ENCODE measurements at regions not wholly inside any gene's neighbourhood (a gene's known extent, or its start where the extent isn't known, plus 50 kb on each side); places are given as distances from the start of the nearest gene placed in this dataset.
"Not testable (repeated sequence)": the region's sequence is repeated elsewhere in the genome, so short reads cannot be mapped to it uniquely, and the experiment has no call there.

- peak; percentile 12 for DNase-seq (ENCODE audit: low spot score)
Observed at GRCh38 chr4:135065366-135065765, 863.8 kb upstream of the PABPC4L start.

DNA sequence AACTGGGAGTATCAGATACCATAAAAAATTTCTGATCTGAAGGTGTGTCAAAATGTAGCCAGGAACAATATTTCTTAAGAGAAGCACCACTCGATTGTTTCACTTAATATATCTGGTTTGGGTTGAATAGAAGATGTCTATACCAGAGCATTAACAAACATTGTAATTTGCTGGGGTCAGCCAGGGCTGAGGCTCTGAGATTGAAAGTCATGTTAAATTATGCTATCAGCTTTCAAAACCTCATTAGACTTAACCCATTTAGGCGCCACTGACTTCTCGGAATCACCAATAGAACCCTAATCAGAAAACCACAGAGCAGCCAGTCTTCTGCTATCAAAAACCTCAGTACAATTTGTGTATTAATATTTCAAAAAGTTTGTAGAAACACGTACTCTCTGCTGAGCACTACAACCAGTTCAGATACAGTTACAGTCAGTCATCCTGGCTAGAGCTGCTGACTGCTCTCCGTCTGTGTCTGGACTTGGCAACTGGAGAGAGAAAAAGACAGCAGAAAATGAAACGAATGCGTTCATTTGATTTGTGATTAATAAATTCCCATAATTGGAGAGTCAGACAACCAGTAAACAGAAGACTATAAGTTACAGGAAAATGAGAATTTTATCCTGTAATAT is 848.6 kb upstream of the PABPC4L start:
- DNase-seq (ENCODE audit: low spot score): peak; percentile 10

DNA sequence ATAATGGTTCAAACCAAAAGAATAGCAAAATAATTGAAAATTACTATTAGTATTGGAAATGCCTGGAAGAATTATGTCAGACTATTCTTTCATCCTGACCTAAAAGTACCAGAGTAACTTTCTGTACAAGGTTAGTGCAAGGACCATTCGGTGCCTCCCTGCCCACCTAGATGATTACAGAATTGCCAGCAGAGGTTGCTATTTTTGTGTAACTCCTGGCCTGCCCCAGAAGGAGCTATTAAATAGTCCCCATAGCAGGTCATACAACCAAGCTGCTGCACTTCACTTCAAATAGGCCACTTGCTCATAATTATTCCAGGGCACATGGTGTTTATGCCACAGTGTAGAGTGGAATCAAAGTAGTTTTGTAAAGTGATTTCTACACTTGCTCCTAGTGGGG is 831.1 kb upstream of the PABPC4L start:
- DNase-seq (ENCODE audit: low spot score): no peak

DNA sequence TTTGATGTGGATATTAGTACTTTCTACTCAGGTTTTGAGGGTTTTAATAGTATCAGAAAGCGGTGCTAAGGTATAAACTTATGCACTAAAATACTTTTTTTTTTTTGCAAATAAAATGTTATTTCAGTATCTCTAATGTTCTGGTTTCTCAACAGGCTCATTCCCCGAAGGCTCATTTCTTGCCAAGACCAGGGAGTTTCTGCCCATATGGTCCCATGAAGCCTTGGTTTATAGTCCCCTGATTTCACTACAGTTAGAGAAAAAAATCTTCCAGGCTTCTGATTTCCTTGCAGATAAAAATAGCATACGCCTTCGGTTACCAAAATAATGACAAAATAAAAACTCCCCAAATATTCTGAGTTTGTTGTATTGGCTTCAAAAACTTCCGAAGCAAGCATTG is 814.2 kb upstream of the PABPC4L start:
- no peak for DNase-seq (ENCODE audit: low spot score)

- DNase-seq (ENCODE audit: low spot score): no peak
Observed at GRCh38 chr4:135007400-135007799, 805.8 kb upstream of the PABPC4L start.

- no peak for DNase-seq (ENCODE audit: low spot score)
Observed at GRCh38 chr4:134999169-134999568, 797.6 kb upstream of the PABPC4L start.

- no peak for DNase-seq (ENCODE audit: low spot score)
Observed at GRCh38 chr4:134961963-134962362, 760.4 kb upstream of the PABPC4L start.

DNA sequence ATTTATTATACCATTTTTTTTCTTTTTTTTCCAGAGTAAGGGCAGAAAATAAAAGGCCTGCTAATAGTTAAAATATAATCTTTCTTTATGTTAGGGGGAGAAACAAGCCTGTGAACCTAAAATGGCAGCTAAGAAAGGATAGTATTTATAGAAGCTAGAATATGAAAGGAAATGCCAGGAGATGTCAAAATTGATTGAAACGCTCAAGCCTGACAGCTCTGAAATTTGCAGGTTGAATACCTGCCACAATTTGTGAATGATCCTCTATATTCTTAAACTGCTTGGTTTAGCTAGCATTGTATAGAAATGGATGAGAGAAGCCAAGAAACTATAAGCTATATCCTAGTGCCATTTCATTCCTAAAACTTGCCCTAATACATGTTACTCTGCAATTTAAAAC is 757.3 kb upstream of the PABPC4L start:
- DNase-seq (ENCODE audit: low spot score): no peak

DNA sequence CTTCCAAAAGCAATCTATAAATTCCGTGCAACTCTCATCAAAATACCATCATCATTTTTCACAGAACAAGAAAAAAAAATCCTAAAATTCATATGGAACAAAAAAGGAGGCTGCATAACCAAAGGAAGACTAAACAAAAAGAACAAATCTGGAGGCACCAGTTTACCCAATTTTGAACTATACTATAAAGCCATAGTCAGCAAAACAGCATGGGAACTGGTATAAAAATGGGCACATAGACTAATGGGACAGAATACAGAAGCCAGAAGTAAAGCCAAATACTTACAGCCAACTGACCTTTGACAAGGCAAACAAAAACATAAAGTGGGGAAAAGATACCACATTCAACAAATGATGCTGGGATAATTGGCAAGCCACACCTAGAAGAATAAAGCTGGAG is 753.5 kb upstream of the PABPC4L start:
- no peak for DNase-seq (ENCODE audit: low spot score)

- no peak for DNase-seq (ENCODE audit: low spot score)
Observed at GRCh38 chr4:134952775-134953174, 751.2 kb upstream of the PABPC4L start.

DNA sequence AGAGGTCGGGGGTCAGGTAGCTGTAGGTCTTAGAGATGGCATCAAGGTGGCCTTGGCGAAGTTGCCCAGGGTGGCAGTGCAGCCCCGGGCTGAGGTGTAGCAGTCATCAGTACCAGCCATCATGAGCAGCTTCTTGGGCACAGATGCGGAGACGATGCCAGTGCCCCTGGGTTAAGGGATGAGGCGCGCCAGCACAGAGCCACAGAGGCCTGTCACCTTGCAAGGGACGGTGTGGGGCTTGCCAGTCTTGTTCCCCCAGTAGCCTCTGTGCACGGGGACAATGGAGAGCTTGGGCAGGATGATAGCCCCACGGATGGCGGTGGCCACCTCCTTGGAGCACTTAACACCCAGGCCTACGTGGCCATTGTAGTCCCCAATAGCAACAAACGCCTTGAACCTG is 750.7 kb upstream of the PABPC4L start:
- no peak for DNase-seq (ENCODE audit: low spot score)

DNA sequence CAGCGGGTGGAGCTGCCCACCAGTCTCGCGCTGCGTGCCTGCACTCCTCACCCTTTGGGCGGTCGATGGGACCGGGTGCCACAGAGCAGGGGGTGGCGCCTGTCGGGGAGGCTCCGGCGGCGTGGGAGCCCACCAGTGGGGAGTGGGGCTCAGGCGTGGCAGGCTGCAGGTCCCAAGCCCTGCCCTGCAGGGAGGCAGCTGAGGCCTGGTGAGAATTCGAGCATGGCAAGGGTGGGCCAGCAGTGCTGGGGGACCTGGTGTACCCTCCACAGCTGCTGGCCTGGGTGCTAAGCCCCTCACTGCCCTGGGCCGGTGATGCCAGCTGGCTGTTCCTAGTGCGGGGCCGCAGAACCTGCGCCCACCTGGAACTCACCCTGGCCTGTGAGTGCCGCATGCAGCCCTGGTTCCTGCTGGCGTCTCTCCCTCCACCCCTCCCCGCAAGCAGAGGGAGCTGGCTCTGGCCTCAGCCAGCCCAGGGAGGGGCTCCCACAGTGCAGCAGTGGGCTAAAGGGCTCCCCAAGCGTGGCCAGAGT is 746.6 kb upstream of the PABPC4L start:
- DNase-seq (ENCODE audit: low spot score): no peak

DNA sequence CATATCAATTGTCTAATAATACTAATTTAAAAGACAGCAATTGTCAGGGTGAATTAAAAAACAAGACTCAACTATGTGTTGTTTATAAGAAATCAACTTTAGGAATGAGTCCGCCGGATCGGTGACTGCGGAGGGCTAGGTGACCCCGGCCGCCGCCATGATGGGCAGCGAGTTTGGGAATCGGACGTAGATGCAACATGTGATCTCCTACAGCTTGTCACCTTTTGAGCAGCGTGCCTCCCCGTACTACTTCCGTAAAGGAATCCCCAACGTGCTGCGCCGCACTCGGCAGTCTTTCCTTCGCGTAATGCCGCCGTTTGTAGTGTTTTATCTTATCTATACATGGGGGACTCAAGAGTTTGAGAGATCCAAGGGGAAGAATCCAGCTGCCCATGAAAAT is 742.5 kb upstream of the PABPC4L start:
- DNase-seq (ENCODE audit: low spot score): no peak

DNA sequence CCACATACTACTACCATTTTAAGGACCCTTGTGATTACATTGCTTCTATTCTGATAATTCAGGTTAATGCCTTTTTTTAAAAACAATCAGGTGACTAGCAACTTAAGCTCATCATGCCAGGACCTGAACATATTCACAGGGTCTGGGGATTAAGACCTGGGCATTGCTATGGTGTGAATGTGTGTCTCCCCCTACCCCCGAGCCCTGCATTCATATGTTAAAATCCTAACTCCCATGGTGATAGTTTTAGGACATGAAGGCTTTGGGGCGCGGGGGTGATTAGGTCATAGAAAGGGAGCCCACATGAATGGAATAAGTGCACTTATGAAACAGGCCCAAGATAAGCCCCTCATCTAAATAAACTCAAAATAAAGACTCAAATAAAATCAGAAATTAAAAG is 734.4 kb upstream of the PABPC4L start:
- DNase-seq (ENCODE audit: low spot score): no peak

DNA sequence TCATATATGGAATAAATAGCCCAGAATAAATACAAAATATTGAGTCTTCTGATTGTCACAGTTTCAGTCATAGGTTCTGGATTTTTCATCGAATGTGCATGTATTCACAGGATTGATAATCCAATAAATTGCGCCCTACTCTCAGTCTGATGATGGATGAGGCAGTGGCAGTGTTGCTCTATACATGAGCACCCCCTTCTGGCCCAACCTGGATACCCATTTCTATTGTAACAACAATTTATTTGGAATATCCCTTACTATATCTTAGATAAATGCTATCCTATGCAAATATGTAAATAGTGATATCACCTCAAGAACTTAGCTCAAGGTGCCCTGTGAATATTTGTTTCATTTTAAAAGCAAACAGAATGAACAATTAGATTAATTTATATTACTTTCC is 733.7 kb upstream of the PABPC4L start:
- DNase-seq (ENCODE audit: low spot score): peak; percentile 27

DNA sequence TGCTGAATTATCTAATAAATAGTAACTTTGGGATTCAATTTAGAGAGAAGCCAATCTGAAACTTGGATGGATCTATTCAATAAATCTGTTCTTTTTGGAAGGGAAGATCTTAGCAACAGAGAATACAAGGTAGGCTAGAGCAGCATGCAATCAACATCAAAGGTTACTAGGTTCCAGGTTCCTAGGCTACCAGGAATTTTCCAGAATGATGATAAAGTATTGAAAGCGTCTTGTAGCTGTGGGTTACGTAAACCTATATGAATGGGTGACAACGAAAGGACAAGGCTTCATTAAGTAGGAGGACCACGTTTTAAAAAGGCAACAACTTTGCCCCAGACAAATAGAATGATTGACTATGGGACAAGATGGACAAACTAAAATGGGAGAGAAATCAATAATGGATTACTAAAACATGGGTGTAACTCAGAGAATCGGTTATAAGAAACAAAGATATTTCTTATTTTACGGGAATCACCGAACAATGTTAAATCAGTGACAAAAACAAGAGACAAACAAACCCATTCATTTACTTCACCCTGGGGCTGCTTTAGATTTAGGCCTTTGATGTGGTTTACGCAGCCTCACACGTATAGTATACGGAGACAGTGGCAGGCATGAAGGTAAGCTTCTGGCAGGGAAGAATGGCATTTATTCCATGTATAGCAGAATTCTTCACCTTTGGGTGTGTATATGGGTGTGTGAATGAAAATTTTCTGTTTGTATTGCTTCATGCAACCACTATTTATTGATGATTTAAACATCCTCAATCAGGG is 732.6 kb upstream of the PABPC4L start:
- DNase-seq (ENCODE audit: low spot score): no peak

- DNase-seq (ENCODE audit: low spot score): no peak
Observed at GRCh38 chr4:134915355-134915754, 713.8 kb upstream of the PABPC4L start.

GRCh38 chr4:134914250-134914649 is 712.7 kb upstream of the PABPC4L start:
- not testable (repeated sequence) for DNase-seq (ENCODE audit: low spot score)

- DNase-seq (ENCODE audit: low spot score): no peak
Observed at GRCh38 chr4:134911941-134912340, 710.4 kb upstream of the PABPC4L start.

DNA sequence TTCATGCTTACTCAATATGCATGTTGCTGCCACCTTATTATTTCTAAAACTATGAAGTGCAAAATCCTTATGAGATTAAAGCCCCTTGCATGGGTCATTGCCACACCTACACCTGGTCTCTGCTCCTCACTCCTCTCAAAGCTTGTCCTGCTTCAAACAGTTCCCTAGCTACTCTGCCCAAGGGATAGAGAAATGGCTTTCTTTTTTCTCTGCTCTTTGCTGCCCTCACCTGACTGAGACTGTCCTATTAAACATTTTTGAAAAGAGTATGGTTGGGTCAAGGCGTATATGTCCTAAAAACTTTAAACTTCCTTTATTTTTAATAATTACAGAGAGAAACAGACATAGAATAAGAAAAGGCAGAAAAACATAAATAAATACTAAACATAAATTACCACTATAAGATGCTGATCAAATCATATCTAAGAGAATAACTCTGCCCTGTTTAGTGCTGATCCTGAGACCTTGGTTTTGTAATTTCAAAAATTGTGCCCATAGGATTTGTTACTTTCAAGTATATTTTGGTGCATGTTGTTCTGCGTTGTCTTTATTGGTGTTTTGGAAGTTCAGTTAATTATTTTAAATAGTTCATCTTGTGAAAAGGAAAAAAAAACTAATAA is 704.9 kb upstream of the PABPC4L start:
- peak; percentile 27 for DNase-seq (ENCODE audit: low spot score)

GRCh38 chr4:134905061-134905460 is 703.5 kb upstream of the PABPC4L start:
- no peak for DNase-seq (ENCODE audit: low spot score)

GRCh38 chr4:134888156-134888555 is 686.6 kb upstream of the PABPC4L start:
- no peak for DNase-seq (ENCODE audit: low spot score)

GRCh38 chr4:134885436-134885835 is 683.8 kb upstream of the PABPC4L start:
- no peak for DNase-seq (ENCODE audit: low spot score)
